K562 (cell line): ENCODE measurements at regions not wholly inside any gene's neighbourhood (a gene's known extent, or its start where the extent isn't known, plus 50 kb on each side); places are given as distances from the start of the nearest gene placed in this dataset.

Experiments used
- ATAC-seq: fragments of 200-7000 bp; cut with Tn5 transposase; 3 replicates; pipeline ENCODE4 v1.9.1; 2020; ENCODE audit warnings: moderate library complexity
- BruUV-seq: library from RNA; stranded (reverse); fragments of 400-500 nt; replicated peaks from 2 replicates; lab custom pipeline; 2021; lab: Mats Ljungman, UMichigan
- CTCF ChIA-PET: fragments of 300-600 bp; formaldehyde crosslinking; extraction: SDS; loops from one replicate; lab custom pipeline; 2021; ENCODE audit warnings: low intra/inter-chr PET ratio; lab: Yijun Ruan, JAX
- POLR2A ChIA-PET: fragments of 300-600, 350-650 bp; sonication (Branson Sonifier 250); formaldehyde crosslinking; extraction: SDS; loops from one replicate; lab custom pipeline; 2021; ENCODE audit warnings: antibody characterized with exemption, inconsistent platforms; lab: Yijun Ruan, JAX
- DNase-seq, 4 experiments: peaks; one replicate each; pipeline versions ENCODE4 v3.0.0 to v3.0.0-alpha.2; 2011 to 2018; ENCODE audit warnings: low spot score in 3 of 4, mixed read lengths in 3 of 4; ENCODE audit errors: extremely low read depth in 1 of 4
- FAIRE-seq: peaks from 2 replicates; lab custom pipeline; 2011; peaks lifted over from hg19 to GRCh38; lab: Jason Lieb, UNC
- H2AFZ ChIP-seq: 2 replicates; pipeline ENCODE4 v1.6.0; 2011; ENCODE audit warnings: low read depth, low read length, control low read depth, inconsistent platforms
- H3K27ac ChIP-seq: fragments of 200-600 bp; 3 replicates; pipeline ENCODE4 v1.8.0; 2011; ENCODE audit warnings: low read depth, mild to moderate bottlenecking, control low read depth, inconsistent platforms, low read length, moderate library complexity, mixed read lengths; ENCODE audit errors: extremely low read depth
- H3K27me3 ChIP-seq, 2 experiments: fragments of 300-600 bp in 1 of 2; 2 replicates in 1 of 2; 3 replicates in 1 of 2; pipeline versions ENCODE4 v1.6.0 to v1.8.0; 2011; ENCODE audit warnings: inconsistent platforms in 2 of 2, low read length in 2 of 2, mild to moderate bottlenecking in 1 of 2, mixed read lengths in 1 of 2, moderate library complexity in 1 of 2; ENCODE audit not compliant: control insufficient read depth in 2 of 2, insufficient read depth in 2 of 2
- H3K36me3 ChIP-seq: fragments of 300-600 bp; 3 replicates; pipeline ENCODE4 v1.8.0; 2011; ENCODE audit warnings: mild to moderate bottlenecking, low read length, inconsistent platforms; ENCODE audit not compliant: control insufficient read depth, insufficient read depth
- H3K4me1 ChIP-seq, 2 experiments: fragments of 200-600 bp in 1 of 2; replicated peaks in 1 of 2; 2 replicates in 1 of 2; 3 replicates in 1 of 2; pipeline versions ENCODE4 v1.5.1 to v1.8.0; 2011; ENCODE audit warnings: inconsistent platforms in 2 of 2, low read length in 2 of 2, mild to moderate bottlenecking in 1 of 2, mixed read lengths in 1 of 2, moderate library complexity in 1 of 2; ENCODE audit not compliant: control insufficient read depth in 2 of 2, insufficient read depth in 2 of 2
- H3K4me2 ChIP-seq: 2 replicates; pipeline ENCODE4 v1.6.1; 2011; ENCODE audit warnings: low read length, control low read depth, inconsistent platforms, mixed read lengths; ENCODE audit not compliant: insufficient read depth
- H3K4me3 ChIP-seq: fragments of 200-600 bp; sonication (generic), shearing (Covaris generic); 2 replicates; pipeline ENCODE4 v1.5.1; 2016; ENCODE audit warnings: control low read depth, inconsistent platforms
- H3K79me2 ChIP-seq: fragments of 200-600 bp; 3 replicates; pipeline ENCODE4 v1.8.0; 2011; ENCODE audit warnings: low read length, inconsistent platforms; ENCODE audit not compliant: control insufficient read depth, insufficient read depth
- H3K9ac ChIP-seq, 2 experiments: 2 replicates each; pipeline versions ENCODE4 v1.6.0 to v1.6.1; 2011; ENCODE audit warnings: low read depth in 2 of 2, low read length in 2 of 2, control low read depth in 1 of 2, inconsistent platforms in 1 of 2, mild to moderate bottlenecking in 1 of 2, mixed read lengths in 1 of 2; ENCODE audit not compliant: insufficient read depth in 1 of 2
- H3K9me1 ChIP-seq: one replicate; pipeline ENCODE4 v1.6.0; 2011; ENCODE audit warnings: inconsistent platforms, mild to moderate bottlenecking, low read length, moderate library complexity; ENCODE audit not compliant: control insufficient read depth, insufficient read depth
- H3K9me3 ChIP-seq: replicated peaks from 2 replicates; pipeline ENCODE4 v1.5.1; 2011; ENCODE audit warnings: low read depth, low read length, inconsistent platforms; ENCODE audit not compliant: control insufficient read depth, insufficient read depth
- H4K20me1 ChIP-seq: replicated peaks from 2 replicates; pipeline ENCODE4 v1.6.1; 2011; ENCODE audit warnings: low read length, inconsistent platforms, mixed read lengths; ENCODE audit not compliant: control insufficient read depth, insufficient read depth
- CBFA2T3 ChIP-seq: fragments of 450-650 bp; IDR thresholded peaks from 2 replicates; pipeline ENCODE4 v1.6.1; 2017
- CHCHD3 ChIP-seq: fragments of 250-450 bp; sonication (Bioruptor Pico); IDR thresholded peaks from 2 replicates; pipeline ENCODE4 v2.1.2; 2022; ENCODE audit warnings: mild to moderate bottlenecking
- KDM4B ChIP-seq, 2 experiments: fragments of 450-650 bp in 1 of 2; sonication (generic) in 1 of 2; IDR thresholded peaks; 2 replicates each; pipeline ENCODE4 v1.6.1; 2016 to 2017; ENCODE audit warnings: borderline replicate concordance in 2 of 2, antibody characterized with exemption in 1 of 2, low read depth in 1 of 2, mild to moderate bottlenecking in 1 of 2
- MTA3 ChIP-seq: fragments of 450-650 bp; formaldehyde crosslinking; IDR thresholded peaks from 2 replicates; pipeline ENCODE4 v1.6.1; 2017; ENCODE audit warnings: mild to moderate bottlenecking, borderline replicate concordance
- ZFX ChIP-seq: sonication (generic); formaldehyde crosslinking; IDR thresholded peaks from 2 replicates; pipeline ENCODE4 v1.8.0; 2022; ENCODE audit warnings: mild to moderate bottlenecking, missing genetic modification reagents, moderate library complexity
- ZNF740 ChIP-seq, 3 experiments: fragments of 200-800 bp in 1 of 3; sonication (Bioruptor generic) in 1 of 3; sonication (generic) in 1 of 3; formaldehyde crosslinking in 1 of 3; IDR thresholded peaks; 2 replicates each; pipeline versions ENCODE4 v1.6.1 to v1.8.0; 2016 to 2022; ENCODE audit warnings: mild to moderate bottlenecking in 2 of 3, missing compliant biosample characterization in 2 of 3, missing genetic modification characterization in 2 of 3, missing genetic modification reagents in 1 of 3
- ZNF766 ChIP-seq: fragments of 200-800 bp; sonication (Bioruptor generic); conservative IDR thresholded peaks from 2 replicates; pipeline ENCODE4 v1.6.1; 2016; ENCODE audit warnings: missing genetic modification characterization, missing compliant biosample characterization
- ZNF77 ChIP-seq: fragments of 250-450 bp; sonication (Bioruptor Pico); IDR thresholded peaks from 2 replicates; pipeline ENCODE4 v1.5.0; 2020
- WGBS: fragments of 100-300 bp; shearing (Covaris generic); methylation state at CpG from one replicate; pipeline ENCODE4 v1.1.6; 2016; ENCODE audit warnings: low coverage, mixed read lengths; ENCODE audit not compliant: insufficient coverage; ENCODE audit errors: missing lambda C conversion rate; 5-methylcytosine and 5-hydroxymethylcytosine counted together
- in situ Hi-C: fragments of 300-500 bp; cut with MboI; formaldehyde crosslinking; loops from 4 replicates; pipeline ENCODE4 v1.15.0; 2018; ENCODE audit warnings: inconsistent platforms, mixed read lengths
- intact Hi-C: fragments of 100-400 bp; cut with micrococcal nuclease; formaldehyde crosslinking; loops from 2 replicates; pipeline ENCODE4 v1.14.2; 2022
- TF ChIP-seq, protein P1 (sequence below): fragments of 200-800 bp; sonication (Bioruptor generic); IDR thresholded peaks from 2 replicates; pipeline ENCODE4 v1.6.1; 2017; ENCODE audit warnings: missing genetic modification characterization, missing compliant biosample characterization

DNA sequence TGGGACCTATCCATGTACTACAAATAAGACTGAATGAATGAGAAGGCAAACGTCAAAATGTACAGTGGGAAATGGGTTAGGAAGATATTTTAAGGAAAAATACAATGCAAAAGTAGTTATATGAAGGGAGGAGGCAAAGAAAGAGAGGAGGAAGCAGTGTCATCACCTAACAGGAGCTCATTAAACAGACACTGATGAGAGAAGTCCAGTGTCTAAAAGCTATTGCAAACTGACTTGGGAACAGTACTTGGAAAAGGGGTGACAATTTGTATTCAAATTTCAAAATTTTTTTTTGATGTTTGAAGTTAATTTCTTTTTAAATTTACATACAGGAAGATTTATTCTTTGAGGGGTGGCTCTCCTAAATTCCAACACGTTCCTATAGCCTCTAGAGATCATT is 143.5 kb upstream of the NOX3 start:
- no TSS peak for BruUV-seq
- in situ Hi-C loops (no loop called here), intact Hi-C loops (no loop called here)
- Histone ChIP-seq H3K27ac (no peak overlapping the region), H3K4me1 (no peaks in the 10 kb centered on the region), H3K79me2 (no peaks in the 10 kb centered on the region), H3K27me3 (no peaks in the 10 kb centered on the region), H3K9ac (no peak overlapping the region), H2AFZ (no peak overlapping the region), H3K4me2 (no peak overlapping the region), H3K9me1 (no peaks in the 10 kb centered on the region), H3K4me3 (no peak overlapping the region), H3K36me3 (no peaks in the 10 kb centered on the region), H3K9me3 (no peaks in the 10 kb centered on the region; the same call in 1 of the 2 replicates), H4K20me1 (no peaks in the 10 kb centered on the region)
- ChIA-PET CTCF (no interaction called here), POLR2A (no interaction called here)
- FAIRE-seq (no peak), DNase-seq (no peak), ATAC-seq (no peak)
- WGBS = 7% methylated on average over 2 of the region's 2 CpGs
- no peak for TF ChIP-seq CBFA2T3

GRCh38 chr6:155595284-155595683 is 139.6 kb upstream of the NOX3 start:
- no peak overlapping the region for H3K4me3 ChIP-seq

More at GRCh38 chr6:155595284-155595683, 139.6 kb upstream of the NOX3 start:
- DNase-seq (peak in 1 of 4 experiments; percentile 6), ATAC-seq (peak; percentile 66), FAIRE-seq (no peak)
- no peaks in the 10 kb centered on the region for H3K9me3 ChIP-seq
- no peak overlapping the region for H3K9ac ChIP-seq
- no peaks in the 10 kb centered on the region for H3K36me3 ChIP-seq
- H3K27ac ChIP-seq = no peak overlapping the region
- no peaks in the 10 kb centered on the region for H4K20me1 ChIP-seq
- no peak overlapping the region for H3K4me2 ChIP-seq
- TF ChIP-seq ZNF740 (CRISPR knock-in tag; IDR thresholded peaks at IDR 0.05) (no peak), ZNF740 (tag; IDR thresholded peaks at IDR 0.05) (no peak), ZNF77 (CRISPR knock-in tag) (no peak), ZNF766 (CRISPR knock-in tag) (no peak), MTA3 (no peak), ZFX (CRISPR knock-in tag) (no peak), KDM4B (IDR thresholded peaks at IDR 0.05; ENCODE audit: borderline replicate concordance in 2 of 2, low read depth in 1 of 2) (no peak), CHCHD3 (CRISPR knock-in tag) (no peak)
- TF ChIP-seq, protein P1, sequence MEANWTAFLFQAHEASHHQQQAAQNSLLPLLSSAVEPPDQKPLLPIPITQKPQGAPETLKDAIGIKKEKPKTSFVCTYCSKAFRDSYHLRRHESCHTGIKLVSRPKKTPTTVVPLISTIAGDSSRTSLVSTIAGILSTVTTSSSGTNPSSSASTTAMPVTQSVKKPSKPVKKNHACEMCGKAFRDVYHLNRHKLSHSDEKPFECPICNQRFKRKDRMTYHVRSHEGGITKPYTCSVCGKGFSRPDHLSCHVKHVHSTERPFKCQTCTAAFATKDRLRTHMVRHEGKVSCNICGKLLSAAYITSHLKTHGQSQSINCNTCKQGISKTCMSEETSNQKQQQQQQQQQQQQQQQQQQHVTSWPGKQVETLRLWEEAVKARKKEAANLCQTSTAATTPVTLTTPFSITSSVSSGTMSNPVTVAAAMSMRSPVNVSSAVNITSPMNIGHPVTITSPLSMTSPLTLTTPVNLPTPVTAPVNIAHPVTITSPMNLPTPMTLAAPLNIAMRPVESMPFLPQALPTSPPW (CRISPR knock-in tag) = no peak
- TF ChIP-seq, all 486 proteins: peak for 0
- in situ Hi-C loops (no loop called here), intact Hi-C loops (no loop called here)
- BruUV-seq = no TSS peak
- no peaks in the 10 kb centered on the region for H3K79me2 ChIP-seq
- H3K9me1 ChIP-seq = no peaks in the 10 kb centered on the region
- H3K27me3 ChIP-seq = no peaks in the 10 kb centered on the region
- CTCF ChIA-PET = no interaction called here
- no peaks in the 10 kb centered on the region for H3K4me1 ChIP-seq
- no peak overlapping the region for H2AFZ ChIP-seq
- POLR2A ChIA-PET = interaction anchor here (0.6 kb wide), 1 partner anchor 424 kb away, joined by 3 read pairs; no protein-coding TSS in a partner anchor
